Heart right ventricle (tissue), 16 donors: ENCODE measurements at regions not wholly inside any gene's neighbourhood (a gene's known extent, or its start where the extent isn't known, plus 50 kb on each side); places are given as distances from the start of the nearest gene placed in this dataset.

Experiments
- ATAC-seq, 8 donors: fragments of 200-7000 bp; cut with Tn5 transposase; one replicate each; pipeline ENCODE4 v1.9.1; 2020; ENCODE audit warnings: mild to moderate bottlenecking in 8 of 8, moderate library complexity in 8 of 8, moderate number of reproducible peaks in 1 of 8
- DNase-seq, 2 donors: peaks; one replicate each; pipeline ENCODE4 v3.0.0-alpha.2; 2020
- H3K27ac ChIP-seq, 10 donors: fragments of 200-600 bp; sonication (generic) in 2 of 10; one replicate each; pipeline versions ENCODE4 v1.5.0 to v1.8.0; 2020 to 2022; ENCODE audit warnings: mild to moderate bottlenecking in 3 of 10
- H3K27me3 ChIP-seq, 7 donors: fragments of 200-600 bp; one replicate each; pipeline ENCODE4 v1.8.0; 2021 to 2022; ENCODE audit warnings: mild to moderate bottlenecking in 2 of 7
- H3K36me3 ChIP-seq, 9 donors: fragments of 200-600 bp; sonication (generic) in 1 of 9; one replicate each; pipeline versions ENCODE4 v1.5.0 to v1.8.0; 2020 to 2022; ENCODE audit warnings: mild to moderate bottlenecking in 2 of 9
- H3K4me1 ChIP-seq, 9 donors: fragments of 200-600 bp; sonication (generic) in 1 of 9; one replicate each; pipeline versions ENCODE4 v1.5.0 to v1.8.0; 2020 to 2022; ENCODE audit warnings: mild to moderate bottlenecking in 4 of 9
- H3K4me3 ChIP-seq, 10 donors: fragments of 200-600 bp; sonication (generic) in 2 of 10; one replicate each; pipeline versions ENCODE4 v1.5.0 to v1.8.0; 2020 to 2022; ENCODE audit warnings: mild to moderate bottlenecking in 7 of 10, moderate library complexity in 2 of 10
- H3K9me3 ChIP-seq, 11 donors: fragments of 200-600 bp in 10 of 11; sonication (generic) in 2 of 11; one replicate each; pipeline versions ENCODE4 v1.5.0 to v1.8.0; 2013 to 2022; ENCODE audit warnings: mild to moderate bottlenecking in 2 of 11, control low read depth in 1 of 11, moderate library complexity in 1 of 11
- WGBS, 2 donors: extraction: QIAGEN DNeasy Blood & Tissue Kit; methylation state at CpG; one replicate each; pipeline ENCODE4 v1.1.7; 2013; ENCODE audit warnings: inconsistent platforms in 1 of 2; 5-methylcytosine and 5-hydroxymethylcytosine counted together
- intact Hi-C, 10 donors: fragments of 100-400 bp; cut with DNase I; formaldehyde crosslinking; loops; one replicate each; pipeline versions ENCODE4 v1.11.1 to v1.14.2; 2022
- TF ChIP-seq, protein P1 (sequence below), 9 donors: fragments of 200-600 bp; sonication (generic) in 2 of 9; IDR thresholded peaks; one replicate each; pipeline versions ENCODE4 v1.5.0 to v1.8.0; 2021 to 2022; ENCODE audit warnings: antibody characterized with exemption in 9 of 9, mild to moderate bottlenecking in 5 of 9, moderate library complexity in 1 of 9
- donor health status: Arrhythmogenic right ventricular cardiomyopathy.
- donor health status: ischemic (EF 13 %, LVEDD 7.1; RV severe dilation, severe dysfunction).
- donor health status: healthy with polysubstance abuse.
- donor health status: DM: no; HTN: yes; CAD: no.
- donor health status: DM: no; HTN: no; CAD: no.
- donor health status: ischemic (EF 25% LVEDD 6.9; RV normal size, moderate dysfunction).
- donor health status: ischemic (EF 25% LVEDD 5.7; RV mildly dilated, moderate dysfunction).
- donor health status: healthy.
- donor health status: DM: yes; HTN: yes; CAD: no.
- donor health status: Ischemic cardiomyopathy.
- donor health status: ischemic (EF 35%, LVEDD 5.7; RV mildly dilated, moderate dysfunction).
- donor health status: nonischemic (EF 11% LVEDD 7.7; RV severe dilation, severe dysfunction).
- donor health status: DM: yes; HTN: yes; CAD: no.
- donor health status: PGD.
- donor health status: ischemic (EF 29% LVEDD 5.4; RV normal size, mild dysfunction).
- donor health status: nonischemic (EF 23%, LVEDD 6.1; RV moderate dilation, normal function).

DNA sequence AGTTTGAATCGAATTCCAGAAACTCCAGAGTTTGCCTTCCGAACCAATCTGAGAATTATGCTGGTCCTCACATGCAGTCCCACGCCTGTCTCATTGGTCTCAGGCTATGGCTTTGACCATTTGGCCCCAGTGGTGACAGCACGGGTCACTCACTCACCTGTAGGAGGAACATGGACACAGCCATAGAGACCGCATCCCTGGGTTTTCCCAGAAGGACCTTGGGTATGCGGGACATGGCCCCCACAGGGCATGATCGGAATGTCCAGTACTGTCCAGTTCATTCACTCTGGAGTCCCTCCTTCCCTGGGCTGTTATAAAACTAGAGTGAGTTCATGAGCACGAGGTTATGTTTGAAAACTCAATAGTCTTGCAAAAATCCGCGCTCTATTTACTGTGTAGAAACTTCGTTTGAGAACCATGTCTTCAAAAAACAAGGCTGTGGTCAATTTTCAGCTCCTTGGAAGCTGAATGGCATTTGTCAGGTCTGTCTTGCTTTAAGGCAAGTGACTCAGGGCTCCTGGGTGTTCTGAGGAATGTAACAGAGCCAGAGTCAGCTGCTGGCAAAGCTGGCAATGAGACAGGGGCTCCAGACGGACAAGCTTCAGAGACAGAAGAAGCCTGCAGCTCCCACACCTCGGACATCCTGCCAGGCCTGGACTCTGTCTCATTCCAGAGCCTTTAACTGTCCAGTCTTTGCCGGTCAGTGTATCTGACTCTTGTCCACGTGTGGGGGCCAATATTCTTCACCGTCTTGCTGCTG lies 86.7 kb upstream of the TMEM18 start:
- Histone ChIP-seq H3K9me3 (no peaks in the 10 kb centered on the region), H3K36me3 (no peaks in the 10 kb centered on the region), H3K27me3 (peaks cover 0 to 3% (median 0%) of the 10 kb centered on the region in 7 donors), H3K4me3 (no peak overlapping the region), H3K27ac (no peak overlapping the region), H3K4me1 (no peaks in the 10 kb centered on the region)
- intact Hi-C loops: no loop called here
- TF ChIP-seq, protein P1, sequence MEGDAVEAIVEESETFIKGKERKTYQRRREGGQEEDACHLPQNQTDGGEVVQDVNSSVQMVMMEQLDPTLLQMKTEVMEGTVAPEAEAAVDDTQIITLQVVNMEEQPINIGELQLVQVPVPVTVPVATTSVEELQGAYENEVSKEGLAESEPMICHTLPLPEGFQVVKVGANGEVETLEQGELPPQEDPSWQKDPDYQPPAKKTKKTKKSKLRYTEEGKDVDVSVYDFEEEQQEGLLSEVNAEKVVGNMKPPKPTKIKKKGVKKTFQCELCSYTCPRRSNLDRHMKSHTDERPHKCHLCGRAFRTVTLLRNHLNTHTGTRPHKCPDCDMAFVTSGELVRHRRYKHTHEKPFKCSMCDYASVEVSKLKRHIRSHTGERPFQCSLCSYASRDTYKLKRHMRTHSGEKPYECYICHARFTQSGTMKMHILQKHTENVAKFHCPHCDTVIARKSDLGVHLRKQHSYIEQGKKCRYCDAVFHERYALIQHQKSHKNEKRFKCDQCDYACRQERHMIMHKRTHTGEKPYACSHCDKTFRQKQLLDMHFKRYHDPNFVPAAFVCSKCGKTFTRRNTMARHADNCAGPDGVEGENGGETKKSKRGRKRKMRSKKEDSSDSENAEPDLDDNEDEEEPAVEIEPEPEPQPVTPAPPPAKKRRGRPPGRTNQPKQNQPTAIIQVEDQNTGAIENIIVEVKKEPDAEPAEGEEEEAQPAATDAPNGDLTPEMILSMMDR (IDR thresholded peaks at IDR 0.05): no peak
- 77 to 82% methylated on average over 16 of the region's 16 CpGs for WGBS, 2 donors
- ATAC-seq (no peak), DNase-seq (no peak)

DNA sequence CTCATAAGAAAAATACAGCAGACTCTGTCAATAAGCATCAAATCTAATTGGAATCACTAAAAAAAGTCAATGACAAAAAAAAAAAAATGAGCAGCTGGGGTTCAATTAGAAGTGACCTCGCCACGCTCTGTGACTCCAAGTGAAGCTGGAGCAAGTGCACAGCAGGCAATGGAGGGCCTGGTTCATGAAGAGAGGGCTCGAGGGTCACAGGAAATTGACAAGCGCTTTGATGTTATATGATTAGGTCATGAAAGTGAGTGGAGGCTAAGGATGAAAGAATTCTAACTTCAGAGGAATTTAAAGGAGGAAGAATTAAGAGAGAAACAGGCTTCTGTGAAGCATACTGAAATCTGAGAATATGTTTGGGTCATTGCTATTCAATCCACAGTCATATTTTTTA lies 85.4 kb upstream of the TMEM18 start:
- WGBS, 2 donors: 81% methylated on average over 4 of the region's 4 CpGs
- intact Hi-C loops: no loop called here
- Histone ChIP-seq H3K9me3 (no peaks in the 10 kb centered on the region), H3K27ac (no peak overlapping the region), H3K4me3 (no peak overlapping the region), H3K36me3 (no peaks in the 10 kb centered on the region), H3K27me3 (peaks cover 0 to 5% (median 0%) of the 10 kb centered on the region in 7 donors), H3K4me1 (no peaks in the 10 kb centered on the region)
- TF ChIP-seq, protein P1 (IDR thresholded peaks at IDR 0.05): no peak
- DNase-seq (no peak), ATAC-seq (no peak)

DNA sequence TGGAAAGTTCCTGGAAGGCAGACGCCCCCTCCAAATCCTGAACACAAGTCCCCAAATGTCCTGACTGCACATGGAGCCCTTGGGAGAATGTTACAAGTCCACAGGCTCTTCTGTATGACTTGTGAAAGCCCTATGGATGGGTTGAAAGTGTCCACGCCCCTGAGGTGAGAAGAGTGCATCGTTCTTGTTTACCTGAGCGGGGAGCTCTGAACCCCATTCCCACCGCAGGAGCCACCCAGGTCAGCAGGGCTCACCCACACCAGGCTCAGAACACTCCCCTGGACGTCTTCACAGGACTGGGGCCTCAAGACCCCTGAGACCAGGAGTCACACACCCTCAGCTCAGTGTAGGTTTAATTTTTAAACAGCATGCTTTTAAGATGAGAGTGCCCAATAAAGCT lies 84.2 kb upstream of the TMEM18 start:
- TF ChIP-seq, protein P1 (IDR thresholded peaks at IDR 0.05): no peak
- WGBS, 2 donors: 66 to 71% methylated on average over 6 of the region's 6 CpGs
- H3K4me1 ChIP-seq: no peaks in the 10 kb centered on the region
- intact Hi-C loops: no loop called here
- ATAC-seq (no peak), DNase-seq (no peak)
- peaks cover 0 to 5% (median 0%) of the 10 kb centered on the region in 7 donors for H3K27me3 ChIP-seq
- no peaks in the 10 kb centered on the region for H3K36me3 ChIP-seq
- peaks cover 0 to 11% (median 0%) of the 10 kb centered on the region in 11 donors for H3K9me3 ChIP-seq
- no peak overlapping the region for H3K27ac ChIP-seq
- no peak overlapping the region for H3K4me3 ChIP-seq

DNA sequence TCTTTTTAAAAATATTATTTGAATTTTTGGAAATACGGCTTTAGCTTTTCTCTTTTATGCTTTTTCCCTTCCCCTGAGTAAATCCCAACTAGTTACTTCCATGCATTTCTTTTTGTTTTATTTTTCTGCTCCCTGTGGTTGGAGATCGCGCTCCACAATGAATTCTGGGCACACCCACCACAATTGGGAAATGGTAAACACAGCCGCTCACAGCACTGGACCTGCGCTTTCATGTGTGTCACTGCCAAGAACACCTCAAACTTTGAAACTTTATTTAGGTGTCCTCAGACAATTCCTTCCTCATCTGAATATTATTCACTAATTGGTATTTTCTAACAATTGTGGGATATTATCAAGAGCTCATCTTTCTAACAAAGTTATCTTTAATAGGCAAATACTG lies 82.8 kb upstream of the TMEM18 start:
- H3K27ac ChIP-seq: no peak overlapping the region
- H3K4me1 ChIP-seq: no peaks in the 10 kb centered on the region
- no peak overlapping the region for H3K4me3 ChIP-seq
- H3K9me3 ChIP-seq: peaks cover 0 to 11% (median 0%) of the 10 kb centered on the region in 11 donors
- DNase-seq (no peak), ATAC-seq (no peak)
- TF ChIP-seq, protein P1 (IDR thresholded peaks at IDR 0.05): no peak
- peaks cover 0 to 5% (median 3%) of the 10 kb centered on the region in 7 donors for H3K27me3 ChIP-seq
- 78 to 86% methylated on average over 5 of the region's 5 CpGs for WGBS, 2 donors
- no peaks in the 10 kb centered on the region for H3K36me3 ChIP-seq
- intact Hi-C loops: no loop called here
